GM13976 (cell line): ENCODE measurements at regions not wholly inside any gene's neighbourhood (a gene's known extent, or its start where the extent isn't known, plus 50 kb on each side); places are given as distances from the start of the nearest gene placed in this dataset.

Experiments
- DNase-seq: peaks from one replicate; pipeline ENCODE4 v3.0.0; 2012; ENCODE audit warnings: low spot score
- in situ Hi-C: fragments of 300-500 bp; cut with MboI; formaldehyde crosslinking; loops from one replicate; pipeline ENCODE4 v1.12.0; 2022; ENCODE audit warnings: low sequenced_read_pairs, mixed read lengths, inconsistent platforms; ENCODE audit not compliant: unreplicated experiment
- TF ChIP-seq, protein P1 (sequence below): IDR thresholded peaks from 2 replicates; pipeline ENCODE4 v1.5.1; 2012; ENCODE audit warnings: borderline replicate concordance, mild to moderate bottlenecking; ENCODE audit not compliant: insufficient read depth; ENCODE audit errors: extremely low read depth, missing control alignments, control extremely low read depth

DNA sequence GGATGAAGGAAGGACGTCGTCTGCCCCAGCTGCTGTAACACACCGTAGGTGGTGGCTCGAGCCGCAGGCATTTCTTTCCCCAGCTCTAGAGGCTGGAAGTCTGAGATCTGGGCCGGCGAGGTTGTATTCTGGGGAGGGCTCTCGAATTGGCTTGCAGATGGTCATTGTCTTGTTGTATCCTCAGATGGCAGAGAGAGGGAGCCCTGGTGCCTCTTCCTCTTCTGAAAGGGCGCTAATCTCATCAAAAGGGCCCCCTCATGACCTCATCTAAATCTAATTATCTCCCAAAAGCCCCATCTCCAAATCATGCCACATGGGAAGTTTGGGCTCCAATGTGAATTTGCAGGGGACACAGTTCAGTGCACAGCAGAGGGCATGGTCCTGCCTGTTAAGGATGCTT lies 109.0 kb downstream of the SIK1 start:
- no peak for DNase-seq
- TF ChIP-seq, protein P1, sequence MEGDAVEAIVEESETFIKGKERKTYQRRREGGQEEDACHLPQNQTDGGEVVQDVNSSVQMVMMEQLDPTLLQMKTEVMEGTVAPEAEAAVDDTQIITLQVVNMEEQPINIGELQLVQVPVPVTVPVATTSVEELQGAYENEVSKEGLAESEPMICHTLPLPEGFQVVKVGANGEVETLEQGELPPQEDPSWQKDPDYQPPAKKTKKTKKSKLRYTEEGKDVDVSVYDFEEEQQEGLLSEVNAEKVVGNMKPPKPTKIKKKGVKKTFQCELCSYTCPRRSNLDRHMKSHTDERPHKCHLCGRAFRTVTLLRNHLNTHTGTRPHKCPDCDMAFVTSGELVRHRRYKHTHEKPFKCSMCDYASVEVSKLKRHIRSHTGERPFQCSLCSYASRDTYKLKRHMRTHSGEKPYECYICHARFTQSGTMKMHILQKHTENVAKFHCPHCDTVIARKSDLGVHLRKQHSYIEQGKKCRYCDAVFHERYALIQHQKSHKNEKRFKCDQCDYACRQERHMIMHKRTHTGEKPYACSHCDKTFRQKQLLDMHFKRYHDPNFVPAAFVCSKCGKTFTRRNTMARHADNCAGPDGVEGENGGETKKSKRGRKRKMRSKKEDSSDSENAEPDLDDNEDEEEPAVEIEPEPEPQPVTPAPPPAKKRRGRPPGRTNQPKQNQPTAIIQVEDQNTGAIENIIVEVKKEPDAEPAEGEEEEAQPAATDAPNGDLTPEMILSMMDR, result no peak
- in situ Hi-C loops, result no loop called here

DNA sequence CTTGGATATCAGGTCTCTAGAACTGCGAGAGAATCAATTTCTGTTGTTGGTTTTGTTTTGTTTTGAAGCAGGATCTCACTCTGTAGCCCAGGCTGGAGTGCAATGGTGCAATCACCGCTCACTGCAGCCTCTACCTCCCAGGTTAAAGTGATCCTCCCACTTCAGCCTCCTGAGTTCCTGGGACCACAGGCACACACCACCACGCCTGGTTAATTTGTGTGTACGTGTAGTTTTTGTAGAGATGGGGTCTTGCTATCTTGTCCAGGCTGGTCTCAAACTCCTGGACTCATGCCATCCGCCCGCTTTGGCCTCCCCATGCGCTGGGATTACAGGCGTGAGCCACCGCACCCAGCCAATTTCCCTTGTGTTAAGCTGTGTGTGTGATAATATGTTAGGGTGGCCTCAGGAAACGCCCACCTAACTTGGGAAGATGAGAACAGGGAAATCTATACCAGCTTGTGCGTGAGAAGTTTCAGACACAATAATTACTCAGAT lies 109.6 kb downstream of the SIK1 start:
- TF ChIP-seq, protein P1, result no peak
- in situ Hi-C loops, result no loop called here
- DNase-seq, result no peak

DNA sequence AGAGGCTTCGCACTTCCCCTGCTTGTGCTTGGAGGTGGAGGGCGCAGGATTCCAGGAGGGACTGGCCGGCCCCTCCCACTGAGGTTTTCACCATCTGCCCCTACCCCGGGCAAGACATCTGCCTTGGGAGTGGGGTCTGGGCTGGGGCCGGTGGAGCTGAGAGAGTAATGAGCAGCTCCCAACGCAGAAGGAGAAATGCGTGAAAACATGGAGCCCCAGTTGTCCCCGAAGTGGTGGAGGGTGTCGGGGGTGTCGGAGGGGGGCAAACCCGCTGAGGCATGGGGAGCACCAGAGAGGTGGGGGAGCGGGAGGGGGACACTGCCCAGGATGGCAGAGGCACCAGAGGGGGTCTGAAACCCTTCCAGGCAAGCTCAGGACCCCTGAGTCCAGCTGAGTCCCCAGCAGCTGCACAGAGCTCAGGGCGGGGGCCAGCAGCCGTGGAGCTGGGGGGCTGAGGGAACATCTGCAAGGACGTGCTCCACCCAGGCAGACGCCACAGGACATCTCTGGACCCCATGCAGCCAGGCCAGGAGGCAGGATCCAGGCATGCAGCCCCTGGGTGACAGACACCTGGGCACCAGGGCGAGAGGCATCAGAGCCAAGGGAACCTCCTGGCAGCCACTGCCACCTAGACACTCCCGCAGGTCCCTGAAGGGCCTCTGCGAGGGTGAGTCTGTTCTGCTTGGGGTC lies 110.6 kb downstream of the SIK1 start:
- in situ Hi-C loops, result no loop called here
- TF ChIP-seq, protein P1, result no peak

DNA sequence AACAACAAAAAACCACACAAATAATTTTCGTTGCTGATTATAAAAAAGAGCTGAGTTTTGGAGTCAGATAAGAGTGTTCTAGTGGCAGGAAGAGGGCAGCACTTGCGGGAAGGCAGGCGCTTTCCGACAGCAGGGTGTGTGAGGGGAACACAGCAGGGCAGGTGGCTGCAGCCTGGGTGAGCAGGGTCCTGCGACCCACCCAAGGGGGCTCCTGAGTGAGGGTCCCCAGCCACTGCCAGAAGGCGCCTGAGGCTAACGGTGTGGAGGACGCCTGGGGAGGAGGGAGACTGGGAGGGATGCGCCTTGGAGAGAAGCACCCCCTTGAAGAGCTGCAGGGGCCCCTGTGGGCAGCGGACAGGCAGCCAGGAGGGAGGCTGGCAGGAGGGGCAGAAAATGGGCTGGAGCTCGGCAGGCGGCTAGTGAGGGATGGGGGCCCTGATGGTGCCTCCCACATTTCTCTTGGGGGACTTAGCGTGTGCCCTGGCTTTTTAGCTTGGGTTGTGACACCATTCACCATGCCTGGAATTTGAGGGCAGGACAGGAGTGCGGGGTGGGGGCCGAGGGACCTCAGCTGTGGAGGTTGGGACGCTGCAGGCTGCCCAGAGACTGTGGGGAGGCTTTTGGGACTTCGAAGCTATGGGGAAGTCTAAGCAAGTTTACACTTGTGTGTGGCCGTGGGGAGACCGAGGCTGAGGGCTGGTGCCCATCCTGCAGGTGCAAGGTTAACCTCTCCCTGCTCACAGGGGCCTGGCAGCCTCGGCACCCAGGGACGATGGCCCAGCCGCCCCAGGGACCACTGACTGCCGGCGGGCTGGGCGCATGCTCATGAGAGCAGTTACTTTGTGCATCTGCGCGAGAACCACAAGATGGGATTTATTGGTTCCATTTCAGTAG lies 111.4 kb downstream of the SIK1 start:
- TF ChIP-seq, protein P1, result no peak
- no peak for DNase-seq
- in situ Hi-C loops, result no loop called here

More for the DNA sequence above, 110.6 kb downstream of the SIK1 start:
- DNase-seq, result no peak

DNA sequence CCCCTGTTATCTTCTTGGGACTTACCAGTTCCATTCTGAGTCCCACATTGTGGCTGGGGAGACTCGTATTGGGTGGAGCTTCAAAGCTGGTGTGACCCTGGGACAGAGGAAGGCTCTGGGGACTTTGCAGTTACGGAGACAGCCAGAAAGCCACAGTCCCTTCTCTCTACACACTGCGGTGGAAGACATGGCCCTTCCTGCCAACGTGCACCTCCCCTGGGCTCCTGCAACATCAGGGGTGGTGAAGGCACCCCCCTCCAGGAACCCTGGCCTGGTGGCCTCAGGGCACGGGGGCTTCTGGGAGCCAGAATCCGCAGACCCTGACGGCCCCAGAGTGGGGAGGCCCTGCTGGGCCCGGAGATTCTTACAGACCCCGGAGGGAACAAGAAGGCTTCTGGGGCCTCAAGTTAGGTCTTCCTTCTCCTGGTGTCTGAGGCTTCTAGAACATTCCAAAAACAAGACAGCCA lies 113.0 kb downstream of the SIK1 start:
- in situ Hi-C loops, result no loop called here
- DNase-seq, result no peak
- TF ChIP-seq, protein P1, result no peak

DNA sequence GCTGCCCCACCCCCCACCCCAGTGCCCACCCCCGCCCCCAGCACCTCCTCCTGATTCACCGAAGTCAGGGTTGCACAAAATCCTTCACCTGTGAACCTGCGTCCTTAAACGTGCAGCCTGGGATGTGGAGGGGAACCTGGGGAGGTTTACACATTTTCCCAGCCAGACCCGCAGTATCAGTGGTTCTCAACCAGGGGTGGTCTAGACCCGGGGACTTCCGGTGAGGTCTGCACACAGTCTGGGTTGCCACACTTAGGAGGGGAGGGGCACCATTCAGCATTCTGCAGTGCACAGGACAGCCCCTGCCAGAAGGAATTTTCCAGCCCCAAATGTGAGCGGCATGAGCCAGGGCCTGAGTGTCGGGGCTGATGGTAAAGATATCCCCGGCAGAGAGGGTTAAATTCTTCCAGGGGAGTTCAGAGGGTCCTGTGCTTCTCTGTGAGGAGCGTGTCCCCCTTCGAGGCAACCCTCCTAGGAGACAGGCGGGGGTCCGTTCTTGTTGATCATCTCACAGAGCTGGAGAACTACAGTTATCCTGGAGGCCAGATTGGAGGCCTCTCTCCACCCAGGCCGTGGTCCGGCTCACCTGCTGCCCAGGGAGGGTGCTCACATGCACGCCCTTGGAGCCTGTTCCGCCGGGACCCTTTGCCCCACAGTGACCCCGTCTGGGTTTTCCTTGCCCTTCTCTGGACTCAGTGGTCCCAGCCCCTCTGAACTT lies 113.6 kb downstream of the SIK1 start:
- TF ChIP-seq, protein P1, result no peak
- no peak for DNase-seq
- in situ Hi-C loops, result no loop called here
